Body of pancreas (tissue), 4 donors: ENCODE measurements at regions not wholly inside any gene's neighbourhood (a gene's known extent, or its start where the extent isn't known, plus 50 kb on each side); places are given as distances from the start of the nearest gene placed in this dataset.

Experiments
- POLR2A ChIP-seq, 3 donors: fragments of 450-650 bp; IDR thresholded peaks; one replicate each; pipeline ENCODE4 v1.6.1; 2016; ENCODE audit warnings: antibody characterized with exemption in 3 of 3, mild to moderate bottlenecking in 2 of 3
- TF ChIP-seq, protein P1 (sequence below), 7 experiments: fragments of 450-650 bp in 4 of 7; fragments of 200-600 bp in 3 of 7; sonication (generic) in 3 of 7; IDR thresholded peaks; one replicate each; pipeline ENCODE4 v1.5.1; 2016 to 2019; ENCODE audit warnings: antibody characterized with exemption in 7 of 7

DNA sequence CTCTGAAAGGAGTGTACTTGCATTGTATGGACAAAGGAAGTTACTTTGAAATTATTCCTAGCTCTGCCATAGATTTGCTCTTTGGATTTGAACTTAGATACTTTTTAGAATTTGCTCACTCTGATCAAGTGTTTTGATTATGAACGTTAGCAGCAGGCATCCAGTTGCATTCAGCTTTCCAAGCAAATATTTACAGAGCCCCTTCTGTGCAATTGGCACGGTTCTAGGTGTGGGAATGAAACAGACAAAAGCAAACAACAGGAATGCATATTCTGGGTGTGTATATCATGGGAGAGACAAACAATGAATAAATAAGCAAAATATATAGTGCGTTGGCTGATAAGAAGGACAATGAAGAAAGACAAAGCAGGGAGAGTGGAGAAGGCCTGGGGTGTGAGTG is 125.5 kb upstream of the ADAMTS9 start:
- TF ChIP-seq, protein P1, sequence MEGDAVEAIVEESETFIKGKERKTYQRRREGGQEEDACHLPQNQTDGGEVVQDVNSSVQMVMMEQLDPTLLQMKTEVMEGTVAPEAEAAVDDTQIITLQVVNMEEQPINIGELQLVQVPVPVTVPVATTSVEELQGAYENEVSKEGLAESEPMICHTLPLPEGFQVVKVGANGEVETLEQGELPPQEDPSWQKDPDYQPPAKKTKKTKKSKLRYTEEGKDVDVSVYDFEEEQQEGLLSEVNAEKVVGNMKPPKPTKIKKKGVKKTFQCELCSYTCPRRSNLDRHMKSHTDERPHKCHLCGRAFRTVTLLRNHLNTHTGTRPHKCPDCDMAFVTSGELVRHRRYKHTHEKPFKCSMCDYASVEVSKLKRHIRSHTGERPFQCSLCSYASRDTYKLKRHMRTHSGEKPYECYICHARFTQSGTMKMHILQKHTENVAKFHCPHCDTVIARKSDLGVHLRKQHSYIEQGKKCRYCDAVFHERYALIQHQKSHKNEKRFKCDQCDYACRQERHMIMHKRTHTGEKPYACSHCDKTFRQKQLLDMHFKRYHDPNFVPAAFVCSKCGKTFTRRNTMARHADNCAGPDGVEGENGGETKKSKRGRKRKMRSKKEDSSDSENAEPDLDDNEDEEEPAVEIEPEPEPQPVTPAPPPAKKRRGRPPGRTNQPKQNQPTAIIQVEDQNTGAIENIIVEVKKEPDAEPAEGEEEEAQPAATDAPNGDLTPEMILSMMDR (IDR thresholded peaks at IDR 0.05) = no peak
- no peak for TF ChIP-seq POLR2A (IDR thresholded peaks at IDR 0.05)
